Femur (tissue), 1 donor: ENCODE measurements at regions not wholly inside any gene's neighbourhood (a gene's known extent, or its start where the extent isn't known, plus 50 kb on each side); places are given as distances from the start of the nearest gene placed in this dataset.
A peak's percentile ranks its signal among the peaks of the same experiment; 100 is the strongest.

Source experiments
- DNase-seq: peaks from one replicate; pipeline ENCODE4 v3.0.0-alpha.2; 2017

DNA sequence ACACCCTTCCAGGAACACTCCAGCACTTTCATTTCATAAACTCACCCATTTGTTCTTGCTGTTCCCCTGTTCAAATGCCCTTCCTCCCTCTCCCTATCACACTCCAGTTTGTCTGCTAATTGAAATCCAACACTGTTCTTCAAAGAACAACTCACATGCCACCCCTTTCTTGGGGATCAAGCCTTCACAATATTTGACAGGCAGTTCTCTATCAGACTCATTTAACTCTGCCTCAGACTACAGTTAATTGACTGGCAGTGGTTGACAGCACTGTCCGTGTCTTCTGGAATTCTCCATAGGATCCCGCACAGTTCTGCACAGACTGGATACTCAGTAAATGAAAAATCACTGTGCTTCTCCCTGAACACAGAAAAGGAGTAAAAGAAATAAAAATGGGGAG lies 87.8 kb downstream of the PMP22 start:
- no peak for DNase-seq

DNA sequence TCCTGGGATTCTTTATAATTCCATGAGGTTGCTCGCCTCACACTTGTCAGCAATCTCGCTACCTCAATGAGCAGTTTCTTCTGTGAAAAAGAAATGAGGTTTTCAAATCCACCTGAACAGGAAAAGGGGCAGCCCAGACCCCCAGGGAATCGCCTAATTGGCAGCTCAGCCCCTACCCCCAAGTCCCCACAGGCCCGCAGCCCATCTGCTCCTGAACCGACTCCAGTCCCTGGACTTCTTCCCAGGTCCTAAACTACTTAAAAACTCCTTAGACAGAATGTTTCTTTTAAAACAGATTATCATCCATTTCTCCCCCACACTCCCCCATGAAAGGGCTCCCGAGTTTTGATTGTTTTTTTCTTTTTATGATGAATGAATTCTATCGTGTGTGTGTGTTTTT lies 89.8 kb downstream of the PMP22 start:
- DNase-seq: no peak

DNA sequence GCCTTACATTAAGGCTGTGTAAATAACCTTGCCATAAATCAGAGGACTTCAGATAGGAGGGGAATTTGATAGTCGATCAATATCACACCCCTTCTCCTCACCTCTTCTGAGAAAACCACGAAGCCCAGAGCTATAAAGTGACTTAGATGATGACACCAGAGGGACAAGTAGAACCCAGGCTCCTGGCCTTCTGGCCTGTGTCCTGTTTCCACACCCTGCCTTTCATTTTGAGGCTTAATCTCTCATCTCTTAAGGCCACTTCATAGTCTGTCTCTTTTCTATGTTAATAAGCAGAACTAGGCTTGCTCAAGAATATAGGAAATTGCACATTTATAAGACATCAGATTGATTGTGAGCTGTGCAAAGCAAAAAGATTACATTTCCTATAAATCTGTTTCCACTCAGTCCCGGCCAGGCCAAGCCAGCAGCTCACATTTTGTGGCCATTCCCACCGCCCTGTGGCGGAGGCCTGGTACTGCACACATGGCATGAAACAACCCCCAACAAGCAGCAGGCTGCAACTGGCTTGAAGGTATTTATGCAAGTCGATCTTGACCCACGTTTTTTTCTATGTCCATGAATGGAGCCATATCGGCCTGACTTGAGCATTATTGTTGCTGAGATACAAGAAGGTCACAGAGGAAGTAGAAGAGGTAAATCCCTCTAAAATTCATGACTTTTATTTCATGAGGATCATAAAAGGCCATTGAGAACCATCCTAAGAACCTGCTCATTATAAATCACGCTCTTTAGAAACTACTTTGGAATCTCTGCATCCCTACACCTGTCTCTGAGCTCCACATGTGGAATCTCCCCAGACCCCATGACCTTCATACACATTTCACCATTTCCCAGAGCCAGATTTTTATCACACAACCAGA lies 93.7 kb downstream of the PMP22 start:
- peak; percentile 83 for DNase-seq

DNA sequence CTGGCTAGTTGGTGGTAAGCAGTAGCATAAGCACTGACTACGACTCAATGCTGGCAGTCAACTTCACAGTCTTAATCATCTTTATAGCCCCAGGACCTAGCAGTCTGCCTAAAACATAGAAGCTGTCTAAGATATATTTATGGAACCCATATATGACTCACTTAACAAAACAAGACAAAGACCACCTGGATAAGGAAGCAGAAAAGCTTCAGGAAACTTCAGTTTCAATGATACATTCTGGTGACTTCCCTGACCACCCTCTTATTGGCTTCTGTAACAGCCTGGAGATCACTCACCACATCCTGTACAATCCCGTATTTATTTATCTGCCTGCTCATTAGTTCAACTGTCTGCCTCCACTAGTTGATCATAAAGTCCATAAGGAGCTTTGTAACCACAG lies 95.5 kb downstream of the PMP22 start:
- no peak for DNase-seq

DNA sequence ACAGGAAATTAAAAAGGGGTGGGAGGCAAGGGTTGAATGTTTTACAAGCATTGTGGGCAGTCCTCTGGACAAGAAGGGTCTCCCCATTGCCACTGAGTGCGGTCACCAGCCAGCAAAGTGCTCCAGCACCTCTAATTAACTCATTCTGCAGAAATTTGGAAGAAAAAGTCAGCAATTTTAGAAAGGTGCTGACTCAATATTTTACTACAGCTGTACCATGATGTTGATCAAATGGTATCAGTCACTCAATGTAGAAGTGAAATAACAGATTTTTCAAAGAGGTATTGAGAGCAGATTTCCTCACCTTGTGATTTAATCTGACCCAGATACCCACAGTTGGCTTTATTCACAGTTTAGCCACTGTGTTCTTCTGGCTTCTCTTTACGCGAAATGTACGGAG lies 96.7 kb downstream of the PMP22 start:
- no peak for DNase-seq

DNA sequence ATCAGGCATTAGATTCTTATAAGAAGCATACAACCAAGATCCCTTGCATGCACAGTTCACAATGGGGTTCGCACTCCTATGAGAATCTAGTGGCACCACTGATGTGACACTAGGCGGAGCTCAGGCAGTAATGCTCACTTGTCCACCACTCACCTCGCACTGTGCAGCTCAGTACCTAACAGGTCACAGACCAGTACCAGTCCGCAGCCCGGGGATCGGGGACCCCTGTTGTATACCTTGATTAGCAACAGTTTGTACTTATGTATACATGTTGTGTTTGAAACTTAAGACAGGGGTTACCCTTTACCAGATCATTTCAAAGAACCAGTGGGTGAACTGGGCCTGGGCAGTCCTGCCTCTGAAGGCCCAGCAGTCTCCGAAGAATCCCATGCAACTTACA lies 103.7 kb downstream of the PMP22 start:
- DNase-seq: no peak

DNA sequence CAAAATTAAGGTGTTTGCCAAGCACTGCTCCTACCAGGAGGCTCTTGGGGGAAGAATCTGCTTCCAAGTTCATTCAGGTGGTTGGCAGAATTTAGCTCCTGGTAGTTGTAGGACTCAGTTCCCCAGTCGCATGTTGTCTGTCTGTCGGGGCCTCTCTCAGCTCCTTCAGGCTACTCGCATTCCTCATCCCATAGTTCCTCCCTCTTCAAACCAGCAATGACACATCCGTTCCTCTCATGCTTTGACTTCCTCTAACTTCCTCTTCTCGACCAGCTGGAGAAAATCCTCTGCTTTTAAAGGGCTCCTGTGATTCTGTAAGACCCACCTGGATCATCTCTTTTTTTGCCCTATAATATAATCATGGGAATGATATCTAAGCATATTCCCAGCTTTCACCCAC lies 108.1 kb downstream of the PMP22 start:
- no peak for DNase-seq

DNA sequence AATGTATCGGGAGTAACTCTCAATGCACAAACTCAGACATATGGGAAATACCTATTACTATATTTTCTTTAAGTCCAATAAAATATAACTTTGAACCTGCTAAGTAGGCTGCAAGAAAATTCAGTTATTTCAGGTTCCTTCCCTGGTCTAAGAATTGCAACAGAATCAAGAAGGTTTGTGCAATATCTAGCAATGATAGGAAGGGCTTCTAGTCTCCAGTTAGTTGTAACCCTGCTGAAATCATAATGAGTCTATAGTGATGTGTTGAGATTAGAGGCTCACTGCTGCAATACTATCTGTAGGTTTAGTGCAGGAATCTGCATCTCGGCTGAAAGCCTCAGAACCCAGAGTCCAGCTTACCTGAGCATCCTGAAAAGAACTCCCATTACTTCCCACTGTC lies 110.5 kb downstream of the PMP22 start:
- no peak for DNase-seq

DNA sequence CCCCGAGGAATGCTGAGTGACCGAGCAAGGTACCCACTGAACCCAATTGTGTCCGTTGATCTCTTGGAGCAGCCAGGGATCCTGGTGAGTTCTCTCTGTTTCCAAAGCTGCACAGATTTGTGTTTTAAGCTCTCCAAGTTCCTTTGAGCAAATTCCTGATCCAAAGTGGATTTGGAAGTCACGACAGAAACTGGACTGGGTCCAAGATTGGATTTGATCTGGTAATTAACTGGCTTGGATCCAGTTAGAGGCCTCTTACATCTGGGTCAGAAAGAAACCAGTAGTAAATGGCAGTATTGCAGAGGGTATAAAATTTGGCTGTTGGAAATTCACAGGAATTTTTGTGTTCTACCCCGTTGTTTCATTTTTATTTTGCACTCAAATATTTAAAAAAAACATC lies 119.5 kb downstream of the PMP22 start:
- no peak for DNase-seq

DNA sequence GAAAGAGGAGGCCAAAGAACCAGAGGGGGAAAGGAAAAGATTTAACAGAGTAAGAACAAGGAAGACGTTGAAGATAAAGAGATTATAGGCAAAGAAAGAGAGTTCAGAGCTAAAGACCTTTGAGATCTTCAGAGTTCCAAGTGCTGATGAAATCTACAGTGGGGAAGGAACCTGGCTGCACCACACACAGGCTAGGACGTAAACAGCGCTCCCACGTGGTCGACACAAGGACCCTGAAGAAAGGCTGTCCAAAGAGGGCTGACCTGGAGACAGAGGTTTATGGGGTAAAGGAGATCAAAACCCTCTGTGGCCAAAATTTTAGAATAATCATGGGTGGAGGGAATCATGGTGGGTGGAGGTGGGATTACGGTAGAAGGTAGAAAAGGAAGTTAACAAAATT lies 121.6 kb downstream of the PMP22 start:
- DNase-seq: no peak

DNA sequence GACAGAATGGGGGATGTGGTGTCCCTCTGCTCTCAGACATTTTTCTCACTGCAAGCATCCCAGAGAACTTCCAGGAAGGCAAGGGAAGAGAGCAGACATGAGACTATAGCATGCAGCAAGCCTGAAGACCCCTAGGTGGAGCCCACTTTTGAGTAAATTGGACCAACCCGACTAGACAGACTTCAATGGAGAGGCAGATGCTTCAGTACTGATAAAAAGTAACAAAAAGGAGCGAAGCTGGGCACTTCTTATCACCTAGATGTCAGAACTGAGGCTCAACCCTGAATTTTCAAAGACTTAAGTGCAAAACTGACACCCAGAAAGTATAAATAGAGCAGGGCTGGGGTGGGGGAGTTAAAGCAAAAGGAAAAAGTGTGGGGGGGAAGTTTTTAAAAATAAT lies 130.8 kb downstream of the PMP22 start:
- DNase-seq: no peak

DNA sequence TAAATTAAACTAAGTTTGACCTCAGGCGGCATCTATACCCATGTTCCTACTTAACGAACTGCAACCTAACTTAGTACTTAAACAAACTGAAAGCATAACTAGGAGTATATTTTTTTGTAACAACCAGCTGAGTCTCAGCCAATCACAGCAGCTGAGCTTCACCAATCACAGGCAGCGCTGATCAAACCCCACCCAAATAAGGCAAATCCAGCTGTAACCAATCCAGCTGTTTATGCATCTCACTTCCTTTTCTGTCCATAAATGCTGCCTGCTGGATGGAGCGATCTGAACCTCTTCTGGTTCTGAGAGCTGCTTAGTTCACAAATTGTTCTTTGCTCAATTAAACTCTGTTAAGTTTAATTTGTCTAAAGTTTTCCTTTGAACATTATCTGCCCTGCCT lies 131.3 kb downstream of the PMP22 start:
- DNase-seq: no peak

DNA sequence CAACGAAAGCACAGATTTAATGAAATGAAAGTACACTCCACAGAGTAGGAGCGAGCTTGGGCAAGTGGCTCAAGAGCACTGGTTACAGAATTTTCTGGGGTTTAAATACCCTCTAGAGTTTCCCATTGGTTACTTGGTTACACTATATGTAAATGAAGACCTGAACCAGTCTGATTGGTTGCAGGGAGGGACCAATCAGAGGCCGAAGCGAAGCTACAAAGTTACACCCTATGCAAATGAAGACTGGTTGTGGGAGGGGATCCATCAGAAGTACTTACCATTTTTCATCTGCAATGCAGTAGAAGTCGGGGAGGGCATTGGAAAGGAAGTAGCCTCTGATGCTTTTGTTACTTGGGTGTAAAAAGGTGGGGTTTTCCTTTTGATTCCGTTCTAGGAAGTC lies 132.0 kb downstream of the PMP22 start:
- DNase-seq: no peak

DNA sequence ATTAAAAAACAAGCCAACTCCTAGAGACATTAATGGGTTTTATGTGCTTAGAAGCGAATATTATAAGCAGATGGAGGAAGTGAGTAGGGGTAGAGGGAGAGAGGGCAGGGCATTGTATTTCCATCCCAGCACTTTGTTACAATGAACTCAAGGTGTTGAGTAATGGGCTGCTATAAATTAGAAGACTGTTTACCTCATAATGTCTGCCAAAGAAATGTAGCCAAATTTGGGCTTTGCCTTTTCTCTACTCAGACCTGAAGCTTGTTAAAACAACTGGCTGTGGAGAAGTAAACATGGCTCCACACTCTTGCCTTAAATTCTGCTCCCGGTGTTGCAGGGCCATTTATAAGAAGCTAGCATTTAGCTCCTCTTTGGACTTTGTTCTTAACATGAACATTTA lies 134.7 kb downstream of the PMP22 start:
- no peak for DNase-seq

DNA sequence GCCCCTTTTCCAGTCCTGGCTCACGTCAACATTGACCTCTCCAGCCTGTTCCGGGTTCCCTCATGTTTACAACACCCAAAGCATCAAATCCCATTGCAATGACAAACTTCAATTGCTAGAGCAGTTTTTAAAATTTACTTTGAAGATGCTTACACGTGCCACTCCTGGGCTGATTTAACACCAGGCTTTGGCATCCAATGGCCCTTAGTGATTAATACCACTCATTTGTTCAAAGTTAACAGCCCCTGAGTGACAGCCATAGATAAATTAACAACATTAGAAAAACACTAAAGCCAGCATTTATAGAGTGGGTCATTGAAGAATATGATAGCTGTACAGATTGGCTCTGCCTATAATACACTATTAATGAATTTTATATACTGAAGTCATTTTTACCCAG lies 135.1 kb downstream of the PMP22 start:
- no peak for DNase-seq

DNA sequence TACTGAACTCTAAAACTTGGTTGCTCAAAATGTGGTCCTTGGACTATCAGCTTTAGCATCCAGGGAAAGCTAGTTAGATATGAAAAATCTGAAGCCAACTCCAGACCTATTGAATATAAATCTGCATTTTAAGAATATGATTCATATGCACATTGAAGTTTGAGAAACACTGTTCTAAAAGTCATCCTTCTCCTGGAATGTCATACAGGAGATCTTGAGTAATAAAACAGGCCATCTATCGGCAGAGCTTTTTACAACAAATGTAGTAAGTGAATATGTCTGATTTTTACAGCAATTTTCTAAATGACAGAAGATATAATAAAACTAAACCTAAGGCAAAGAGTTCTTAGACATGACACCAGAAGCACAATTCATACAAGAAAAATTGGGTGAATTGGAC lies 140.4 kb downstream of the PMP22 start:
- no peak for DNase-seq

DNA sequence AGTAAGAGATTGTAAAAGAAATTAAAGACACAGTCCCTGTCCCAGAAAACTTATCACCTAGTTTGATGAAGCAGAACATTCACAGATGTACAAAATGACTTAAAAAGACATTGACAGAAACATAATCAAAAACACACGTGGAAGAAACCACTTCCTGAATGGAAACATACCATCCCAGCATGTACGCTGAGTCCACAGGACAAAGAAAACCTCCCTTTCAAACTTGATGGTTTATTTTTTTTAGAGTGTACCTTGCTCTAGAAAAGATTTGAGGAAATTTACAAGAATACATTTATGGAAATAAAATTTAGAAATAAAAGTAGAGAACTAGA lies 140.9 kb downstream of the PMP22 start:
- no peak for DNase-seq

DNA sequence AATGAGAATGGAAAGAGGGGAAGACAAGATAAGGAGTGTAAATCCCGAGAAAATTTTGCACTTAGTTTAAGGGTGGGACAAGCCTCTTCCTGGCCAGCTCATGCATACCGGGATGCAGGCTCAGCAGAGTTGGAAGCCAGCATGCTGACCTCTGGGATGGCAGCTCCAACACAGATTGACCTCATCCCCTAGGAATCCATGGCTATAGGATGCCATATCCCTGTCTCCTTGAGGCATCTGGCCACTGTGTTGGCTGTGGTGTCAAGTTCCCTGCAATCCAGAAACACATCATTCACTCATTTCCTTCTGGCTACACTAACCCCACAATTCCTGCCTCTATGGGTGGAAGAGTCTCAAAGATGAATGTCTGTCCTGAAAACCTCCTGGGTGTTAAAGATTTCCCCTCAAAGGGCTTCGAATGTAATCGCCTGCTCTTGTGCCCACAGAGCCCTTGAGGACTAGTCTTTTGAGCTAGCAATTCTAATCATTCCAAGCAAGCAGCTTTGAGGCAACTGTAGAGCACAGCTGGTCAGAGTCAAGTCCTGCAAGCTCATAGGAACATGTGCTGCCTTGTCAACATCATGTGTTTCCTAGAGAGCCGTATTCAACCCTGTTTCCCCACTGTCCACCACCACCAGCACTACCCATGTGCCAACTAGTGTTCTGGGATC lies 141.4 kb downstream of the PMP22 start:
- DNase-seq: no peak

DNA sequence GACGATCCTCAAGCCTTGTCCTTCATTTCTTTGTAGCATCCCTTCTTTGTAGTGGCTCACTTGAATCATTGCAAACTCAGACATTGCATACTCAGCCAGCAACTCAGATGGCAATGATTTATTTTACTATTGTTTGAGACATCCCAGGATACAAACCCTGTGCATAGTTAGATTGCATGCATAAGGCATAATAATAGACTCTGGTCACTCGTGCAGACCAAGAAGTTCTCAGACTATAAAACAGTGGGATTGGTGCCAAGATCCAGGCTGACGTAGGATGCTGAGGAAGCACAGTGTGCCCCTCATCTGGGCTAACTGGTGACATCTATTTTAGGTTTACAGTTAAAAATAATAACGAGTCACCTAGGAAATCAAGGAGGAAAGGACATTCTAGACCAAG lies 142.3 kb downstream of the PMP22 start:
- no peak for DNase-seq

DNA sequence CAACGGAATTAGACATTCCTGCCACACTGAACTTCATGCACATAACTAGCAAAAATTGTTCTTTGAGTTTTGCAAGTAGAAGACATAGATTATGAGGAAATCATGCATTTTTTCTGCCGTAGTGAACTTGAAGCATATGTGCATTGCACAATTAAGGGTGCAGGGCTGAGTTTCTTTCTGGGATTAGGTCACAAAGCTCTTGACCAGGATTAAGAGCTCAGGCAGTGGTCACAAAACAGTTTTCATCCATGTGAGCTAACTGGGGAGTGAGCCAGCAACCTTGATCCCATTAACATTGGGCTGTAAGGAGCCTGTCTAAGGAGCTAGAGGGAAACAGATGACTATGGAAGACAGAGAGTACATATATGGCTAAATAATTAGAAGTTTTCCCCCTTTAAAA lies 143.7 kb downstream of the PMP22 start:
- DNase-seq: no peak

DNA sequence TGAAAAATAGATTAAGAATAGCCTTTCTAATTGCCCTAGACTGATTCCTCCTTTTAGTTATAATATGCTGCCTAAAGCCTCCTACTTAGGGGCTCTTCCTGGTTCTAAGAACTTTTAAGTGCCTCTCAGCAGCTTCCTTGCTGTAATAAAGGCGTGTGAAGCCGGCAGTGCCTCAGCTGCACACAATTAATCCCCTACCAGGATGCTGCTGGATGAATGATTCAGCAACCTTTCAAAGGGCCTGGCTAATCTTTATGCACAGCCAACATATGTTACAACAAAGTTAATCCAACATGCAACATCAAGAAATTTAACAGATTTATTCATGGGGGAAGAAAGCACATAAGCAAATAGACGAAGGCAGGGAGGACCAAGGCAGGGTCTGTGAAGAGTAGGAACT lies 145.2 kb downstream of the PMP22 start:
- no peak for DNase-seq

DNA sequence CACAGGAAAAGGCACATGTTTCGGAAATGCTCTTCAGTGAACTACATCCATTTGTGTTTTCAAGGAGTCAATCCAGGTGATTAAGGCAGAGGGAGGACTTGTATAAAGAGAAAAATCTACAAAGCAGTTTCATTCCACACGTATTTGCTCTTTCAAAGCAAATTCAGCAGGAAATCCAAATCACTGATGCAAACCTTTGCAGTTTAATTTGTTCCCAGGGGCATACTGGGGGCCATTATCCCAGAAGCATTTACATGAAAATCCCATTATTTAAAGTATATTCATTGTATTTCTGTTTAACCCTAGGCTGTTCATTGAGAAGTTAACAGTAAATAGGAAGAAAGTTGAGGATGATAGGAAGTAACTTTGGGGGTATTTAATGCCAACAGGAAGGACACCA lies 147.9 kb downstream of the PMP22 start:
- no peak for DNase-seq

DNA sequence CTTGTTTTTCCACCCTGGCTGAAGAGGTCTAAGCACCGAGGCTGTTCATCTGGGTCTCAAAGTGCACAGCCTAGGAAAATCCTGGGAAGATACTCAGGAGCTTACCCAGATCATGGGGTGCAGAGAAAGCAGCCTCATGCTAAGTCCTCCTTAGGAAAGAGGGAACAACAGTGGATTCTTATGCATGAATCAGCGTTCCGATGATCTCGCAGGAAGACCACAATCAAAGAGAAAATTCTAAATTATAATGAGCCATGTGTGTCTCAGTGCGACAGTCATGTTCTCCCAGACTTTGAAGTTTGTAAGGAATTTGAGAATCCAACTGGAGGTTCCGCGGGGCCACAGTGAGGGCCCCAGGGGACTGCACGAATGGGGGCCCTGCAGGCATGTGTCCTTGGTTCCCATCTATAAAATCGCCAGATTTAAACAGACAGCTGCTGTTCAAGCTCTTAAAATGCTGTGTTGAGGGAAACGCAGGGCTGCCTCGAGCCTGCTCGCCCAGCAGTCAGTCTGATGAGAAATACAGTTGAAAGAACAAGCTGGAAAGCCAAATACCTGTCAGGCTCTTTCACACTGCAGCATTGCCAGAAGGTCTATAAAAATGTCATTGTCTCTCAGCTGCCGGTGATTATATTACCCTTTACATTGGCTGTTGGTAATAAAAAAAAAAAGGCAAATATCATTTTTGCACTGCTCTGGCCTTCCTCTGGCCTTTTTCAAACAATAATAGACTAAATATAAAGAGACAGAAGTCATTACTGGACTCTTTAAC lies 152.1 kb downstream of the PMP22 start:
- peak; percentile 43 for DNase-seq

DNA sequence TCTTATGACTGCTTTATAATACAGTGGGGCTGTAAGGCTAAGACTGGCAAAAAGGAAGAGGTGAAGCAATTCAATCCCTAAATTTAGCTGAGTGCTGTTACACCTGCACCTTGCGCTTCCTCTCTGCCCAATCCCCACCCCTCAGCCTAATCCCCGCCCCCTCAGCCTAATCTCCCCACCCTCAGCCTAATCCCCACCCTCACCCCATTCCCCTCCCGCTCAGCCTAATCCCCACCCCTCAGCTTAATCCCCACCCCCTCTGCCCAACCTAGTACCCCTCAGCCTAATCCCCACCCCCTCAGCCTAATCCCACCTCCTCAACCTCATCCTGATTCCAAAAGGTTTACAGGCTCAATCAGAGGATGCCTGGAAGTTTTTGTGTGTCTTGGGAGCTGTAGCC lies 155.5 kb downstream of the PMP22 start:
- DNase-seq: no peak
